ENCODE measurements at regions not wholly inside any gene's neighbourhood (a gene's known extent, or its start where the extent isn't known, plus 50 kb on each side); places are given as distances from the start of the nearest gene placed in this dataset.
"Not testable (repeated sequence)": the region's sequence is repeated elsewhere in the genome, so short reads cannot be mapped to it uniquely, and the experiment has no call there.

DNA sequence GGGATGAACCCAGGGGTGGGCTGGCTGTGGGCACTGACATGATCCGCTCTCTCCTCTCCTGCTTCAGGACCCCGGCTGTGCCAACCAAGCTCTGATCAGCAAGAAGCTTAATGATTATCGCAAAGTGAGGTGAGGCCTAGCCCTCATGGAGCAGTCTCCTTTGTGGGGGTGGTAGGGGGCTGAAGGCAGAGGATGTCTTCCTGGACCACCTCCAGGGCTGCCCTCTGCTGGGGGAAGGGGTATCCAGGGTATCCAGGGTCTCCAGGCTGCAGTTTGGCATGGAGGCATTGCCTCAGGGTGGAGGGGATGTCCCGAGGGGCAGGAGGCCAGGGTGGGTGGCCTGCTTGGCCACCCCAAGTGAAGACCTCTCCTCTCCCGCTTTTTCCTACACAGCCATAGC, 110.1 kb downstream of the ZNF267 start:
- not testable (repeated sequence) for FAIRE-seq

DNA sequence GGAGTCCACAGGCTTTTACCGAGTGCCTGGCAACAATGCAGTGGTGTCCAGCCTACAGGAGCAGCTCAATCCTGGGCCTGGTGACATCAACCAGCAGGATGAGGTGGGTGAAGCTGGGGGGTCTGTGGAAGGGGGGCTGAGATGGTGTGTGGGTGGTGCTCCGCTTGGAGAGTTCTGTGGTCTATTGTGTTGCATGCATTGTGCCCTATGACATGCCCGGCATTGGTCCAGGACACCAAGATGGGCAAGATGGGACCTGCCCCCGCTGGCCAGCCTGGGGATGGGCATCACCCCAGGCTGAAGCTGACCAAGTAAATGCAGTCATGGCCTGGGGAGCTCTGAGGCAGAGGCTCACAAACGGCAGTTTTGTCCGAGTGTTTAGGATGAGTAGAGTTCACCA, 113.3 kb downstream of the ZNF267 start:
- DNase-seq (ENCODE audit: low read depth in 1 of 2, low spot score in 2 of 2); CTCF ChIA-PET (ENCODE audit: partially characterized antibody); H3K27ac ChIP-seq (ENCODE audit: low read depth, low read length); H3K4me3 ChIP-seq (ENCODE audit: extremely low read depth in 1 of 4, insufficient read depth in 2 of 4, low read depth in 3 of 4, low read length in 4 of 4); H3K4me2 ChIP-seq (ENCODE audit: insufficient read depth in 1 of 2, low read depth in 2 of 2, low read length in 2 of 2); H2AFZ ChIP-seq (ENCODE audit: low read length); H3K79me1 ChIP-seq (ENCODE audit: low read depth, low read length); H3K36me3 ChIP-seq (ENCODE audit: control insufficient read depth in 2 of 4, insufficient read depth in 4 of 4, low read length in 3 of 4); H3K4me1 ChIP-seq (replicated peaks in 1 of 4; ENCODE audit: control insufficient read depth in 3 of 4, insufficient read depth in 4 of 4, low read length in 3 of 4); H4K91ac ChIP-seq (replicated peaks; ENCODE audit: insufficient read length, low read length); H3K4ac ChIP-seq (replicated peaks; ENCODE audit: insufficient read length, low read depth, low read length); H2AK5ac ChIP-seq (ENCODE audit: low read depth, low read length); H2BK15ac ChIP-seq (ENCODE audit: low read length); H3K79me2 ChIP-seq (ENCODE audit: control insufficient read depth in 1 of 2, insufficient read depth in 2 of 2, low read length in 2 of 2); H2BK12ac ChIP-seq (ENCODE audit: low read depth, low read length); FAIRE-seq; H3K18ac ChIP-seq (ENCODE audit: extremely low read depth, low read length); H2BK5ac ChIP-seq (ENCODE audit: low read depth, low read length); H4K8ac ChIP-seq (ENCODE audit: extremely low read depth, insufficient read depth, low read length); H3K23me2 ChIP-seq (ENCODE audit: low read depth, low read length); H4K5ac ChIP-seq (ENCODE audit: insufficient read length, low read depth, low read length); H3K23ac ChIP-seq (ENCODE audit: insufficient read length); H2BK120ac ChIP-seq (replicated peaks; ENCODE audit: low read depth, low read length); POLR2A ChIA-PET (ENCODE audit: partially characterized antibody); H3K9ac ChIP-seq (replicated peaks in 1 of 4; ENCODE audit: extremely low read depth in 1 of 4, low read depth in 3 of 4, low read length in 3 of 4); H3K27me3 ChIP-seq (replicated peaks in 1 of 4; ENCODE audit: control insufficient read depth in 3 of 4, extremely low read depth in 1 of 4, insufficient read depth in 3 of 4, low read length in 3 of 4); H4K20me1 ChIP-seq (replicated peaks in 1 of 2; ENCODE audit: control insufficient read depth in 1 of 2, insufficient read depth in 2 of 2, low read length in 2 of 2); H3K14ac ChIP-seq (ENCODE audit: insufficient read length); H2BK20ac ChIP-seq (ENCODE audit: low read length); H3K56ac ChIP-seq (replicated peaks; ENCODE audit: insufficient read length, low read depth, low read length): not testable (repeated sequence)
- 83% methylated on average over 5 of the region's 6 CpGs; no CpG with 5 or more reads in 1 of the 2 experiments for WGBS, 2 experiments (ENCODE audit: extremely low coverage in 1 of 2, insufficient coverage in 1 of 2, insufficient read length in 1 of 2, insufficient replicate concordance in 2 of 2, low coverage in 1 of 2, low lambda C conversion rate in 2 of 2, missing lambda C conversion rate in 1 of 2)
- H3K9me3 ChIP-seq (ENCODE audit: insufficient read depth in 2 of 2, low read depth in 1 of 2, low read length in 1 of 2): peaks cover 0 to 37% of the 10 kb centered on the region in 2 experiments; a peak in 2 of 4 replicates

More for the DNA sequence above, 110.1 kb downstream of the ZNF267 start:
- H2BK120ac ChIP-seq (replicated peaks; ENCODE audit: low read depth, low read length); H4K8ac ChIP-seq (ENCODE audit: extremely low read depth, insufficient read depth, low read length); H3K23me2 ChIP-seq (ENCODE audit: low read depth, low read length); H3K79me1 ChIP-seq (ENCODE audit: low read depth, low read length); H3K9ac ChIP-seq (replicated peaks in 1 of 4; ENCODE audit: extremely low read depth in 1 of 4, low read depth in 3 of 4, low read length in 3 of 4); H2AFZ ChIP-seq (ENCODE audit: low read length); H3K27me3 ChIP-seq (replicated peaks in 1 of 4; ENCODE audit: control insufficient read depth in 3 of 4, extremely low read depth in 1 of 4, insufficient read depth in 3 of 4, low read length in 3 of 4); H3K56ac ChIP-seq (replicated peaks; ENCODE audit: insufficient read length, low read depth, low read length); H3K79me2 ChIP-seq (ENCODE audit: control insufficient read depth in 1 of 2, insufficient read depth in 2 of 2, low read length in 2 of 2); H4K91ac ChIP-seq (replicated peaks; ENCODE audit: insufficient read length, low read length); H3K4me2 ChIP-seq (ENCODE audit: insufficient read depth in 1 of 2, low read depth in 2 of 2, low read length in 2 of 2); H3K18ac ChIP-seq (ENCODE audit: extremely low read depth, low read length); H3K23ac ChIP-seq (ENCODE audit: insufficient read length); H2AK5ac ChIP-seq (ENCODE audit: low read depth, low read length); H3K36me3 ChIP-seq (ENCODE audit: control insufficient read depth in 2 of 4, insufficient read depth in 4 of 4, low read length in 3 of 4); POLR2A ChIA-PET (ENCODE audit: partially characterized antibody); H2BK15ac ChIP-seq (ENCODE audit: low read length); H3K4ac ChIP-seq (replicated peaks; ENCODE audit: insufficient read length, low read depth, low read length); H3K4me1 ChIP-seq (replicated peaks in 1 of 4; ENCODE audit: control insufficient read depth in 3 of 4, insufficient read depth in 4 of 4, low read length in 3 of 4); DNase-seq (ENCODE audit: low read depth in 1 of 2, low spot score in 2 of 2); H3K4me3 ChIP-seq (ENCODE audit: extremely low read depth in 1 of 4, insufficient read depth in 2 of 4, low read depth in 3 of 4, low read length in 4 of 4); H3K14ac ChIP-seq (ENCODE audit: insufficient read length); H2BK12ac ChIP-seq (ENCODE audit: low read depth, low read length); CTCF ChIA-PET (ENCODE audit: partially characterized antibody); H2BK5ac ChIP-seq (ENCODE audit: low read depth, low read length); H4K20me1 ChIP-seq (replicated peaks in 1 of 2; ENCODE audit: control insufficient read depth in 1 of 2, insufficient read depth in 2 of 2, low read length in 2 of 2); H4K5ac ChIP-seq (ENCODE audit: insufficient read length, low read depth, low read length); H2BK20ac ChIP-seq (ENCODE audit: low read length); H3K27ac ChIP-seq (ENCODE audit: low read depth, low read length): not testable (repeated sequence)
- H3K9me3 ChIP-seq (ENCODE audit: insufficient read depth in 2 of 2, low read depth in 1 of 2, low read length in 1 of 2): peaks cover 0 to 59% of the 10 kb centered on the region in 2 experiments; a peak in 2 of 4 replicates
- WGBS, 2 experiments (ENCODE audit: extremely low coverage in 1 of 2, insufficient coverage in 1 of 2, insufficient read length in 1 of 2, insufficient replicate concordance in 2 of 2, low coverage in 1 of 2, low lambda C conversion rate in 2 of 2, missing lambda C conversion rate in 1 of 2): 80% methylated on average over 1 of the region's 5 CpGs; no CpG with 5 or more reads in 1 of the 2 experiments
